HG03159 (cell line): ENCODE measurements at regions not wholly inside any gene's neighbourhood (a gene's known extent, or its start where the extent isn't known, plus 50 kb on each side); places are given as distances from the start of the nearest gene placed in this dataset.

Experiments
- ATAC-seq: cut with Tn5 transposase; IDR thresholded peaks from one replicate; pipeline ENCODE4 v1.9.1; 2021; ENCODE audit warnings: mild to moderate bottlenecking, moderate library complexity; ENCODE audit not compliant: unreplicated experiment

- no peak for ATAC-seq
Measured at GRCh38 chr17:72588561-72588960, 467.7 kb downstream of the SOX9 start.

DNA sequence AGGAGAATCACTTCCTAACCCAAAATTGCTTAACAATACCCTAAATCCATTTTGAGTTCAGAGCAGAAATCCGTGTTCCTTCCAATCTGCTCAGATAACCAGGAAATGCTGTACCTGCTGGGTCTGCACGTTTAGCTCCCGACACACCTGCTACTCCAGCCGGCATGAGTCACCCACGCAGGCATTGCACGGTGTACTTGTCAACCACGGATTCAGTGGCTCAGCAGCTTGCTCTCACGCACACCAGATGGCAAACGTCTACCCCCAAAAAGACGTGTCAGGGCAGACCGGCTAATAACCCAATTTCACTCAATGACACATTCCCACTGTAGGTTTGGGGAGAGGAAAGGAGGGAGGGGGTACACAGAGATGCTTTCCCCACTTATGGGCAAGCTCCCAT lies 468.1 kb downstream of the SOX9 start:
- no peak for ATAC-seq

DNA sequence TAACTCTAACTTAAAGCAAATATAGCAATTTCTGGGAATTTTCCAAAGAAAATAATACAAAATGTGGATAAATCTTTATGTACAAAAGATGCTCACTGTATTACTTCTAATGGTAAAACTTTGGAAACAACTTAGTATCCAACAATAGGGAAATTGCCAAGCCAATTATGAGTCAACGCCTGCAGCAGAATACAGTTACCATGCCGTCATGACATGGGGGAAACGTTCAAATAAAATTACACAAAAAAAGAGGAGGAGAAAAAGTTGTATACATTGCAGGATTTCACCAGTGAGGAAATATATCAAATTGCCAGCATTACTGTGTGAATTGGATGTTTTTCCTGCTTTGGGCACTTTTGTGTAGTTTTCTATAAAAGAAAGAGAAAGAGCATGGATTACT lies 469.6 kb downstream of the SOX9 start:
- ATAC-seq = no peak

DNA sequence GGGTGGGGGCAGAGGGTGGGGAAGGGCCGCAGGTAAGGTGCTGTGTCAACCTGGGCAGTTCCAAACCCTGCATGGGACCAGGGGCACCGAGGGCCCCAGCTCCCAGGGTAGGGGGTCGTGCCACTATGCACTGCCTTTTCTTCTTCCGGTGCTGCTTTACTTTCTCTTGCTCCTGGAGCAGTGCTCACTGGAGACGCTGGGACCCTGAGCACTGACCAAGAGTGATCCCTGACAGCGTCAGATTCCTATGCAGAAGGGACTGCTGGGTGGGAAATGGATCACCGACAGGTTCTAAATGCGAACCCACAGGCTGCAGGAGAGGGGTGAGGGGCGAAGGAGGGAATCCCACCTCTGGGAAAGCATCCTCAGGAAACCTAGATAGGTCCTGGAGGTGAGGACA lies 470.1 kb downstream of the SOX9 start:
- ATAC-seq = no peak

GRCh38 chr17:72591289-72592241 lies 470.7 kb downstream of the SOX9 start:
- no peak for ATAC-seq

DNA sequence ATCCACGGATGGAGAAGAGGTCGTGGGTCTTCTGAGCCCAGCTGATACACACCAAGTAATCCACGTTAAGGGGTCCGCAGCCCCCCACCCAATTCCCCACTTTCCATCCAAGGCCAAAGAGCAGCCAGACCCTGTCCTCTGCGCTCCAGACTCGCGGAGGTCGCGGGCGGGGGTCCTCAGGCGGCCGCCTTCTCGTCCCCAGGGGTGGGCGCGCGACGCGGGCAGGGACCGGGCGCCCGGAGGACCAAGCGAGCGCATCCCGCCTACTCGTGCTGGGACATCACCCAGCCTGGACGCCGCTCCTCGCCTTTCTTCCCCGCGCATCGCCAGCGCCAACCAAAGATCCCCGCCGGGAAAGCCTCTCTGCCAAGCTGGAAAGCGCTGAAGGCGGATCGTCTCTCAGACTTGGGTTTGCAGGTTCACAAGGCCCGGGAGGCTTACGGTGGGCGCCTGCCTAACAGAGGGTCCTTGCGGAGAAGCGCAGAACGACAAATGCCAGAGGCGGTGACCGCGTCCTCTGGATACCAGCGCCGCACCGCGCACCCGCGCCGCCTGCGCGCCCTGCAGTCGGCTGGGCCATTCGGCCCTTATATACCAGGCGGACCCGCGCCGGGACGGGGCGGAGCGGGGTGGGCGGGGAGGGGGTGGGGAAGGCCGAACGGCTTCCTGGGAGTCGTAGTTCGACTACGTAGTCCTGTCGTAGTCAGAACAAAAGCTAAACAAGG lies 471.6 kb downstream of the SOX9 start:
- ATAC-seq = peak; percentile 72

GRCh38 chr17:72592967-72593325 lies 472.1 kb downstream of the SOX9 start:
- ATAC-seq = no peak

DNA sequence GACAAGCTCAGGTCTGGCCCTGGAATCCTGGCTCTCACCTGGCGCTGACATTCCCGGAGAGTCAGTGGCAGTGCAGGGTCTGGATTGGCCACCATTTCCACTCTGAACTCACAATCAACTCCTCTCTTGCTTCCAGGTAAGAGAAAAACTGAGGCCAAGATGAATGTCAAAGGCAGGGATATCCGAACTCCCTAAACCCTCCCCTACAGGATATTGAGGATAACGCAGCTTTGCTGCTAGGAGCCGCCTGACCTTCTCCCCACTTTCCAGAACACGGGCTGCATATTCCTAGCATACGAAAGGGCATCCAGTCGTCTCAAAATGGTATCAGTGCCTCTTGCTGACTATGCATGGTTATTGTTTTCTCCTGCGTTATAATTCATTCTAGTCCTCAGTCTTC lies 473.4 kb downstream of the SOX9 start:
- ATAC-seq = no peak
